ENCODE measurements at regions not wholly inside any gene's neighbourhood (a gene's known extent, or its start where the extent isn't known, plus 50 kb on each side); places are given as distances from the start of the nearest gene placed in this dataset.

DNA sequence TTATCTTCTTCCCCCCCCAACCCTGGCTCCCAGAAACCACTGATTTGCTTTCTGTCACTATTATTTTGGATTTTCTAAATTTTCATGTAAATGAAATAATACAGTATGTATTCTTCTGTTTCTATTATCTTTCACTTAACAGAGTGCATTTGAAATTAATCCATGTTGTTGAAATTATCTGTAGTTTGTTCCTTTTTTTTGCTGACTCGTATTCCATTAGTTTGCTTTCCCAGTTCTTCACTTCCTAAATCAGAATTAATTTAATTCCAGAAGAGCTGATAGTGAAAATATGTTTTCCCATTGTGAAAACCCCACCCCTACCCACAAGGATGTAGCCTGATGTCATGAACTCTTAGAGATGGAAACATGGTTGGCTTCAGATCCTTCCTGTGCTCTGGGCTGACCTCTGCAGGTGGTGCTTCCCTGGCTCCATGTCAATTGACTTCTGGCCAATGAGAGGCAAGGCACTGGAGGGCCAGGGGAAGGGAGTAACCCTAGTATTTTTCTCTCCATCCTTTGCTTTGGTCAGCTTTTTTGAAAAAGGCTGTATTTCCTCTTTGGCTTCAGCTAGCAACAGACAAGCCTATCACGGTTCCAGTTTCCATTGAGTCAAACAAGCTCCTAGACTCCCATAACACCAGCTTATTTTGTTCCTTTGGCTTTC lies 244.4 kb upstream of the HSF2 start:
- no peak overlapping the region for H3K4me3 ChIP-seq
- H3K36me3 ChIP-seq, result no peaks in the 10 kb centered on the region
- no peak for DNase-seq
- no peaks in the 10 kb centered on the region for H3K9me3 ChIP-seq
- intact Hi-C loops (cut with DNase I), result no loop called here
- H3K27ac ChIP-seq, result no peak overlapping the region
- no peaks in the 10 kb centered on the region for H3K27me3 ChIP-seq (ENCODE audit: low read depth)
- TF ChIP-seq, protein P1, sequence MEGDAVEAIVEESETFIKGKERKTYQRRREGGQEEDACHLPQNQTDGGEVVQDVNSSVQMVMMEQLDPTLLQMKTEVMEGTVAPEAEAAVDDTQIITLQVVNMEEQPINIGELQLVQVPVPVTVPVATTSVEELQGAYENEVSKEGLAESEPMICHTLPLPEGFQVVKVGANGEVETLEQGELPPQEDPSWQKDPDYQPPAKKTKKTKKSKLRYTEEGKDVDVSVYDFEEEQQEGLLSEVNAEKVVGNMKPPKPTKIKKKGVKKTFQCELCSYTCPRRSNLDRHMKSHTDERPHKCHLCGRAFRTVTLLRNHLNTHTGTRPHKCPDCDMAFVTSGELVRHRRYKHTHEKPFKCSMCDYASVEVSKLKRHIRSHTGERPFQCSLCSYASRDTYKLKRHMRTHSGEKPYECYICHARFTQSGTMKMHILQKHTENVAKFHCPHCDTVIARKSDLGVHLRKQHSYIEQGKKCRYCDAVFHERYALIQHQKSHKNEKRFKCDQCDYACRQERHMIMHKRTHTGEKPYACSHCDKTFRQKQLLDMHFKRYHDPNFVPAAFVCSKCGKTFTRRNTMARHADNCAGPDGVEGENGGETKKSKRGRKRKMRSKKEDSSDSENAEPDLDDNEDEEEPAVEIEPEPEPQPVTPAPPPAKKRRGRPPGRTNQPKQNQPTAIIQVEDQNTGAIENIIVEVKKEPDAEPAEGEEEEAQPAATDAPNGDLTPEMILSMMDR (IDR thresholded peaks at IDR 0.05), result no peak
- no peak for ATAC-seq
- peaks cover 5% of the 10 kb centered on the region for H3K4me1 ChIP-seq

DNA sequence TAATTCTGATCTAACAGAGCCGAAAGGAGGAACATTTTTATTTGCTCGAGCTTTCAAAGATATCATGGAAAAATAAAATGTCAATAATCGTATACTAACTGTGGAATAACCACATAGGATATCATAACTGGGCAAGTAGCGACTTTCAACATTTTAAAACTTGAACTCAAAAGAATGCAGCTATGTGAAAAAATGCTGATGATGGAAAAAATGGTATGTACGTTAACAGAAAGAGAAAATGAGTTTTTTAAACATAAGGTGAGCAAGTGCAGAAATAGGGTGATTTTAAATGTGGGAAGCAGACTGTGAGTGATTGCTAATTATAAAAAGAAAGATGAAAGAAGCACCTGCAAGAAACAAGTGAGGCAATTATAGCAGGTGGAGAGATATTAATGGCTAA lies 238.3 kb upstream of the HSF2 start:
- intact Hi-C loops (cut with DNase I), result no loop called here
- DNase-seq (no peak), ATAC-seq (no peak)
- H3K4me1 ChIP-seq, result no peaks in the 10 kb centered on the region
- no peak overlapping the region for H3K27ac ChIP-seq
- H3K4me3 ChIP-seq, result no peak overlapping the region
- H3K36me3 ChIP-seq, result no peaks in the 10 kb centered on the region
- TF ChIP-seq, protein P1 (IDR thresholded peaks at IDR 0.05), result no peak
- no peaks in the 10 kb centered on the region for H3K27me3 ChIP-seq (ENCODE audit: low read depth)
- no peaks in the 10 kb centered on the region for H3K9me3 ChIP-seq

DNA sequence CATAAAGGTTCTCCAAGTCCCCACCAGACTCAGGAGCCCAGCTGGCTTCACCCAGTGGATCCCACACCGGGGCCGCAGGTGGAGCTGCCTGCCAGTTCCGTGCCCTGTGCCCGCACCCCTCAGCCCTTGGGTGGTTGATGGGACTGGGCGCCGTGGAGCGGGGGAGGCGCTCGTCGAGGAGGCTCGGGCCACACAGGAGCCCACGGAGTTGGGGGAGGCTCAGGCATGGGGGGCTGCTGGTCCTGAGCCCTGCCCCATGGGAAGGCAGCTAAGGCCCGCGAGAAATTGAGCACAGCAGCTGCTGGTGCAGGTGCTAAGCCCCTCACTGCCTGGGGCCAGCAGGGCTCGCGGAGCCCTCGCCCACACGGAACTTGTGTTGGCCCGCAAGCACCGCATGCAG lies 234.4 kb upstream of the HSF2 start:
- DNase-seq (no peak), ATAC-seq (no peak)
- H3K27ac ChIP-seq, result no peak overlapping the region
- H3K4me1 ChIP-seq, result no peaks in the 10 kb centered on the region
- no peaks in the 10 kb centered on the region for H3K27me3 ChIP-seq (ENCODE audit: low read depth)
- no peaks in the 10 kb centered on the region for H3K9me3 ChIP-seq
- H3K4me3 ChIP-seq, result no peak overlapping the region
- no peaks in the 10 kb centered on the region for H3K36me3 ChIP-seq
- intact Hi-C loops (cut with DNase I), result no loop called here
- TF ChIP-seq, protein P1 (IDR thresholded peaks at IDR 0.05), result no peak

DNA sequence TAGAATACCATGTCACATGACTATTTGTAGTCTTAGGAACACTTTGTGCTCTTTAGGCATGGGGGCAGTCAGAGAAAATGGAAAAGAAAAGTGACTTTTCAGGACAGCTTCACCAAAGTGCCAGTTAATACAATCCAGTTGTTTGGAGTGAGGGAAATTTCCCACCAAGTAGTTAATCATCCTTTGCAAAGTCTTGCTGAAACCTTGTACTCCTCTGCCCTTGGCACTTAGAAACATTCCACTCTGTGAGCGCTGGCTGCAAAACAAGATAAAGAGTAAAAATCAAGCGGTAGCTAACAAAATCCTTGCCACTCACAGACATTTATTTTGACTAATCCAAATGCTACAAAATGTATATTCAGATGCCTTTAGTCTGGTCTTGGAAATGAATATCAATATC lies 229.2 kb upstream of the HSF2 start:
- H3K27ac ChIP-seq, result no peak overlapping the region
- no peaks in the 10 kb centered on the region for H3K36me3 ChIP-seq
- TF ChIP-seq, protein P1 (IDR thresholded peaks at IDR 0.05), result no peak
- H3K9me3 ChIP-seq, result no peaks in the 10 kb centered on the region
- DNase-seq, result no peak
- ATAC-seq, result no peak
- no peaks in the 10 kb centered on the region for H3K27me3 ChIP-seq (ENCODE audit: low read depth)
- no peak overlapping the region for H3K4me3 ChIP-seq
- no peaks in the 10 kb centered on the region for H3K4me1 ChIP-seq
- intact Hi-C loops (cut with DNase I), result no loop called here

DNA sequence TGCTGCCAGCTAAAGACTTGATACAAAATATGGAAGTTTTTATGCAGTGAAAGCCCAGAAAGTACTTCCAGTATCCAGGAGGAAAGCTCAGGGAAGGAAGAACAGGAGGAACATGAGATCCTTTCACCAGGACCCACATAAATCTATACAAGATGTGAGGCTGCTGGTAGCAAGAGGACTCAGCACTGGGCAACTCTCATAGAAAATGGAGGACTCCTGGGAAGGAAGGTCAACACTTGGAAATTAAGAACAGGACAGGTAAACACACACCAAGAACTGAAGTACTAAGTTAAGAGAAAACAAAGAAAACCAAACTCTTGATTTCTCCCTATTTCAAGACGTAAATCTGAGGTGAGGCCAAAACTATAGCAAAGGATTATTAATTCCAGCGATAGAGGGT lies 220.5 kb upstream of the HSF2 start:
- Histone ChIP-seq H3K4me3 (no peak overlapping the region), H3K27me3 (ENCODE audit: low read depth) (no peaks in the 10 kb centered on the region), H3K9me3 (no peaks in the 10 kb centered on the region), H3K27ac (no peak overlapping the region), H3K4me1 (no peaks in the 10 kb centered on the region), H3K36me3 (no peaks in the 10 kb centered on the region)
- ATAC-seq (peak in 1 of 2 donors; percentile 51), DNase-seq (no peak)
- TF ChIP-seq, protein P1 (IDR thresholded peaks at IDR 0.05), result no peak
- intact Hi-C loops (cut with DNase I), result no loop called here

Data from lower lobe of right lung (tissue), 2 donors.